Pancreas (tissue), 10 donors: ENCODE measurements at regions not wholly inside any gene's neighbourhood (a gene's known extent, or its start where the extent isn't known, plus 50 kb on each side); places are given as distances from the start of the nearest gene placed in this dataset.

Experiments
- ATAC-seq, 4 donors: fragments of 200-7000 bp; cut with Tn5 transposase; one replicate each; pipeline versions ENCODE4 v1.8.0 to v1.9.1; 2020; ENCODE audit warnings: mild to moderate bottlenecking in 4 of 4, moderate library complexity in 4 of 4
- DNase-seq, 6 donors: peaks; one replicate each; pipeline ENCODE4 v3.0.0-alpha.2; 2020
- FAIRE-seq: peaks from 2 replicates; lab custom pipeline; 2012; peaks lifted over from hg19 to GRCh38; lab: Jason Lieb, UNC
- H3K27ac ChIP-seq, 4 donors: fragments of 200-600 bp; sonication (generic); 1 replicate in 3 of 4; 2 replicates in 1 of 4; pipeline versions ENCODE4 v1.5.0 to v1.8.0; 2020
- H3K27me3 ChIP-seq, 4 donors: fragments of 200-600 bp; one replicate each; pipeline ENCODE4 v1.8.0; 2021
- H3K36me3 ChIP-seq, 3 donors: fragments of 200-600 bp; sonication (generic) in 1 of 3; one replicate each; pipeline versions ENCODE4 v1.5.0 to v1.8.0; 2020 to 2021
- H3K4me1 ChIP-seq, 3 donors: fragments of 200-600 bp; one replicate each; pipeline ENCODE4 v1.8.0; 2021
- H3K4me3 ChIP-seq, 4 donors: fragments of 200-600 bp; sonication (generic) in 2 of 4; one replicate each; pipeline versions ENCODE4 v1.5.0 to v1.8.0; 2020 to 2021
- H3K9me3 ChIP-seq, 4 donors: fragments of 200-600 bp; one replicate each; pipeline ENCODE4 v1.8.0; 2021
- CTCF ChIP-seq, 4 donors: fragments of 200-600 bp; sonication (generic) in 3 of 4; IDR thresholded peaks; one replicate each; pipeline versions ENCODE4 v1.5.0 to v1.8.0; 2021; ENCODE audit warnings: antibody characterized with exemption in 4 of 4
- WGBS, 2 donors: extraction: QIAGEN DNeasy Blood & Tissue Kit; methylation state at CpG; one replicate each; pipeline ENCODE4 v1.1.7; 2013; 5-methylcytosine and 5-hydroxymethylcytosine counted together
- intact Hi-C, 3 donors: fragments of 100-400 bp; cut with DNase I; formaldehyde crosslinking; loops; one replicate each; pipeline versions ENCODE4 v1.11.1 to v1.14.2; 2022
- donor health status: healthy with polysubstance abuse.
- donor health status: DM: no; HTN: no; CAD: no; lungs with moderate emphysema.
- donor health status: DM: no; HTN: no; CAD: no.
- donor health status: control.
- donor health status: control.
- donor health status: Bipolar disorder and iron deficiency.
- donor health status: DM: yes; HTN: yes; CAD: no.
- donor health status: DM: no; HTN: no; CAD: no.
- donor health status: DM: no; HTN: no; CAD: no.
- donor health status: DM: yes; HTN: yes; CAD: no.

GRCh38 chr20:62557999-62558408 lies 82.2 kb upstream of the GATA5 start:
- 36 to 48% methylated on average over 14 of the region's 14 CpGs for WGBS, 2 donors
- no peak for FAIRE-seq
- Histone ChIP-seq H3K27ac (no peak overlapping the region), H3K4me3 (no peak overlapping the region), H3K9me3 (no peaks in the 10 kb centered on the region), H3K4me1 (no peaks in the 10 kb centered on the region), H3K27me3 (peaks cover 0 to 22% (median 2%) of the 10 kb centered on the region in 4 donors), H3K36me3 (no peaks in the 10 kb centered on the region)
- no peak for DNase-seq
- no peak for TF ChIP-seq CTCF (IDR thresholded peaks at IDR 0.05)
- intact Hi-C loops = loop anchor here in 1 of 3 donors (5.0 kb wide), 1 partner anchor 51 kb away; no protein-coding TSS in a partner anchor
- no peak for ATAC-seq

GRCh38 chr20:62558779-62559178 lies 83.0 kb upstream of the GATA5 start:
- peaks cover 0 to 17% (median 1%) of the 10 kb centered on the region in 4 donors for H3K27me3 ChIP-seq
- WGBS, 2 donors = 50 to 58% methylated on average over 15 to 17 of the region's 17 CpGs
- intact Hi-C loops = loop anchor here in 1 of 3 donors (5.0 kb wide), 1 partner anchor 51 kb away; no protein-coding TSS in a partner anchor
- no peaks in the 10 kb centered on the region for H3K4me1 ChIP-seq
- no peak for TF ChIP-seq CTCF (IDR thresholded peaks at IDR 0.05)
- DNase-seq = no peak
- FAIRE-seq = no peak
- no peak overlapping the region for H3K27ac ChIP-seq
- no peaks in the 10 kb centered on the region for H3K36me3 ChIP-seq
- no peaks in the 10 kb centered on the region for H3K9me3 ChIP-seq
- no peak for ATAC-seq
- no peak overlapping the region for H3K4me3 ChIP-seq

- no peak for DNase-seq
- Histone ChIP-seq H3K27ac (no peak overlapping the region), H3K27me3 (peaks cover 0 to 13% (median 1%) of the 10 kb centered on the region in 4 donors), H3K4me1 (no peaks in the 10 kb centered on the region), H3K9me3 (no peaks in the 10 kb centered on the region), H3K36me3 (no peaks in the 10 kb centered on the region), H3K4me3 (no peak overlapping the region)
- 25 to 32% methylated on average over 6 of the region's 6 CpGs for WGBS, 2 donors
- TF ChIP-seq CTCF (IDR thresholded peaks at IDR 0.05) = no peak
- intact Hi-C loops = no loop called here
- no peak for ATAC-seq
- FAIRE-seq = no peak
Measured at GRCh38 chr20:62560162-62560561, 82.1 kb upstream of the SLCO4A1 start.

- Histone ChIP-seq H3K9me3 (no peaks in the 10 kb centered on the region), H3K36me3 (no peaks in the 10 kb centered on the region), H3K4me1 (no peaks in the 10 kb centered on the region), H3K27ac (no peak overlapping the region), H3K27me3 (peaks cover 0 to 13% (median 0%) of the 10 kb centered on the region in 4 donors), H3K4me3 (no peak overlapping the region)
- 22 to 39% methylated on average over 15 of the region's 15 CpGs for WGBS, 2 donors
- no peak for TF ChIP-seq CTCF (IDR thresholded peaks at IDR 0.05)
- ATAC-seq = no peak
- no peak for FAIRE-seq
- intact Hi-C loops = no loop called here
- DNase-seq = no peak
Measured at GRCh38 chr20:62561182-62561581, 81.1 kb upstream of the SLCO4A1 start.

- Histone ChIP-seq H3K27ac (no peak overlapping the region), H3K4me1 (no peaks in the 10 kb centered on the region), H3K36me3 (no peaks in the 10 kb centered on the region), H3K9me3 (no peaks in the 10 kb centered on the region), H3K4me3 (no peak overlapping the region), H3K27me3 (peaks cover 0 to 13% (median 0%) of the 10 kb centered on the region in 4 donors)
- 28 to 29% methylated on average over 14 to 16 of the region's 16 CpGs for WGBS, 2 donors
- no peak for FAIRE-seq
- TF ChIP-seq CTCF (IDR thresholded peaks at IDR 0.05) = no peak
- no peak for DNase-seq
- intact Hi-C loops = no loop called here
- ATAC-seq = no peak
Measured at GRCh38 chr20:62561948-62562347, 80.4 kb upstream of the SLCO4A1 start.
